Putamen (tissue), 1 donor: ENCODE measurements at regions not wholly inside any gene's neighbourhood (a gene's known extent, or its start where the extent isn't known, plus 50 kb on each side); places are given as distances from the start of the nearest gene placed in this dataset.
"Not testable (repeated sequence)": the region's sequence is repeated elsewhere in the genome, so short reads cannot be mapped to it uniquely, and the experiment has no call there.

ENCODE experiments used
- DNase-seq: peaks from one replicate; pipeline ENCODE4 v3.0.0-alpha.2; 2016; ENCODE audit warnings: low spot score

- DNase-seq: no peak
These were observed 972.6 kb downstream of the KCNMA1 start for GRCh38 chr10:76665029-76665428.

GRCh38 chr10:76657337-76658012 lies 980.1 kb downstream of the KCNMA1 start:
- no peak for DNase-seq

GRCh38 chr10:76651154-76651553 lies 986.5 kb downstream of the KCNMA1 start:
- no peak for DNase-seq

- DNase-seq: no peak
These were observed 987.9 kb downstream of the KCNMA1 start for GRCh38 chr10:76649723-76650127.

- no peak for DNase-seq
These were observed 988.4 kb downstream of the KCNMA1 start for GRCh38 chr10:76649254-76649653.

- DNase-seq: no peak
These were observed 990.3 kb downstream of the KCNMA1 start for GRCh38 chr10:76647301-76647700.

GRCh38 chr10:76645341-76645740 lies 992.3 kb downstream of the KCNMA1 start:
- no peak for DNase-seq

GRCh38 chr10:76644476-76644875 lies 993.1 kb downstream of the KCNMA1 start:
- no peak for DNase-seq

GRCh38 chr10:76643511-76643911 lies 994.1 kb downstream of the KCNMA1 start:
- DNase-seq: no peak

- no peak for DNase-seq
These were observed 995.2 kb downstream of the KCNMA1 start for GRCh38 chr10:76642358-76642757.

- DNase-seq: no peak
These were observed 996.4 kb downstream of the KCNMA1 start for GRCh38 chr10:76641215-76641614.

GRCh38 chr10:76640806-76641205 lies 996.8 kb downstream of the KCNMA1 start:
- no peak for DNase-seq

- DNase-seq: no peak
These were observed 1004.9 kb downstream of the KCNMA1 start for GRCh38 chr10:76632767-76633051.

- DNase-seq: no peak
These were observed 1005.5 kb downstream of the KCNMA1 start for GRCh38 chr10:76631884-76632766.

- no peak for DNase-seq
These were observed 1006.5 kb downstream of the KCNMA1 start for GRCh38 chr10:76631036-76631670.

GRCh38 chr10:76628801-76629200 lies 1008.8 kb downstream of the KCNMA1 start:
- DNase-seq: no peak

- no peak for DNase-seq
These were observed 1011.2 kb downstream of the KCNMA1 start for GRCh38 chr10:76626386-76626785.

- no peak for DNase-seq
These were observed 1013.1 kb downstream of the KCNMA1 start for GRCh38 chr10:76624470-76624869.

- DNase-seq: no peak
These were observed 1015.6 kb downstream of the KCNMA1 start for GRCh38 chr10:76621886-76622620.

GRCh38 chr10:76618641-76619040 lies 1019.0 kb downstream of the KCNMA1 start:
- no peak for DNase-seq

GRCh38 chr10:76618171-76618570 lies 1019.4 kb downstream of the KCNMA1 start:
- DNase-seq: no peak

- DNase-seq: not testable (repeated sequence)
These were observed 1020.9 kb downstream of the KCNMA1 start for GRCh38 chr10:76616666-76617065.
